HEK293 (cell line): ENCODE measurements at regions not wholly inside any gene's neighbourhood (a gene's known extent, or its start where the extent isn't known, plus 50 kb on each side); places are given as distances from the start of the nearest gene placed in this dataset.

Experiments
- CTCF ChIP-seq: fragments of 450-650 bp; formaldehyde crosslinking; IDR thresholded peaks from 2 replicates; pipeline ENCODE4 v1.5.1; 2016; ENCODE audit warnings: missing biosample characterization, missing genetic modification characterization
- KLF10 ChIP-seq: fragments of 450-650 bp; IDR thresholded peaks from 2 replicates; pipeline ENCODE4 v1.5.1; 2018; ENCODE audit warnings: missing biosample characterization, mild to moderate bottlenecking, missing genetic modification characterization
- ZBTB10 ChIP-seq: fragments of 450-650 bp; formaldehyde crosslinking; IDR thresholded peaks from 2 replicates; pipeline ENCODE4 v1.5.1; 2016; ENCODE audit warnings: missing biosample characterization, missing genetic modification characterization
- ZBTB7A ChIP-seq: fragments of 450-650 bp; formaldehyde crosslinking; IDR thresholded peaks from 2 replicates; pipeline ENCODE4 v1.5.1; 2016; ENCODE audit warnings: low read depth, missing biosample characterization, missing genetic modification characterization
- ZNF18 ChIP-seq: fragments of 450-650 bp; formaldehyde crosslinking; IDR thresholded peaks from 2 replicates; pipeline ENCODE4 v1.5.1; 2016; ENCODE audit warnings: missing biosample characterization, missing genetic modification characterization
- ZNF513 ChIP-seq: fragments of 450-650 bp; IDR thresholded peaks from 2 replicates; pipeline ENCODE4 v1.5.1; 2018; ENCODE audit warnings: missing biosample characterization, missing genetic modification characterization

- TF ChIP-seq KLF10 (tag by site-specific recombination) (no peak), CTCF (tag by site-specific recombination) (no peak), ZNF513 (tag by site-specific recombination) (no peak), ZBTB7A (tag by site-specific recombination) (no peak), ZNF18 (tag by site-specific recombination) (no peak), ZBTB10 (no peak)
These were observed 145.1 kb upstream of the IRX2 start for GRCh38 chr5:2896371-2897275.
